22Rv1 (cell line): ENCODE measurements at regions not wholly inside any gene's neighbourhood (a gene's known extent, or its start where the extent isn't known, plus 50 kb on each side); places are given as distances from the start of the nearest gene placed in this dataset.

Experiments used
- CTCF ChIP-seq: fragments of 450-650 bp; IDR thresholded peaks from 2 replicates; pipeline ENCODE4 v1.5.1; 2017; ENCODE audit warnings: mild to moderate bottlenecking
- ZFX ChIP-seq: fragments of 450-650 bp; IDR thresholded peaks from 2 replicates; pipeline ENCODE4 v1.6.1; 2017; ENCODE audit warnings: antibody characterized with exemption, borderline replicate concordance

- TF ChIP-seq CTCF, result peak; percentile 70
- TF ChIP-seq ZFX, result no peak
Observed at GRCh38 chr11:71343828-71344400, 91.5 kb upstream of the SHANK2 start.
